Osteocyte (in vitro differentiated cells): ENCODE measurements at regions not wholly inside any gene's neighbourhood (a gene's known extent, or its start where the extent isn't known, plus 50 kb on each side); places are given as distances from the start of the nearest gene placed in this dataset.

ENCODE experiments used
- DNase-seq: peaks from one replicate; pipeline ENCODE4 v3.0.0; 2021; ENCODE audit warnings: mixed read lengths; ENCODE audit not compliant: unreplicated experiment; ENCODE audit errors: extremely low spot score
- H3K27ac Mint-ChIP-seq: one replicate; pipeline ENCODE4 v1.8.0; 2021; ENCODE audit warnings: mild to moderate bottlenecking, mixed read lengths; ENCODE audit not compliant: unreplicated experiment
- H3K27me3 Mint-ChIP-seq: one replicate; pipeline ENCODE4 v1.8.0; 2021; ENCODE audit warnings: mixed read lengths; ENCODE audit not compliant: unreplicated experiment
- H3K36me3 Mint-ChIP-seq: one replicate; pipeline ENCODE4 v1.8.0; 2021; ENCODE audit warnings: mixed read lengths; ENCODE audit not compliant: unreplicated experiment
- H3K4me1 Mint-ChIP-seq: one replicate; pipeline ENCODE4 v1.8.0; 2021; ENCODE audit warnings: mixed read lengths; ENCODE audit not compliant: unreplicated experiment
- H3K4me3 Mint-ChIP-seq: one replicate; pipeline ENCODE4 v1.8.0; 2021; ENCODE audit warnings: mild to moderate bottlenecking, moderate library complexity, mixed read lengths; ENCODE audit not compliant: unreplicated experiment
- H3K9me3 Mint-ChIP-seq: one replicate; pipeline ENCODE4 v1.8.0; 2021; ENCODE audit warnings: mixed read lengths; ENCODE audit not compliant: unreplicated experiment
- CTCF ChIP-seq: fragments of 200-600 bp; sonication (generic); IDR thresholded peaks from 2 replicates; pipeline ENCODE4 v1.5.0; 2021; ENCODE audit warnings: antibody characterized with exemption, mild to moderate bottlenecking, moderate library complexity

DNA sequence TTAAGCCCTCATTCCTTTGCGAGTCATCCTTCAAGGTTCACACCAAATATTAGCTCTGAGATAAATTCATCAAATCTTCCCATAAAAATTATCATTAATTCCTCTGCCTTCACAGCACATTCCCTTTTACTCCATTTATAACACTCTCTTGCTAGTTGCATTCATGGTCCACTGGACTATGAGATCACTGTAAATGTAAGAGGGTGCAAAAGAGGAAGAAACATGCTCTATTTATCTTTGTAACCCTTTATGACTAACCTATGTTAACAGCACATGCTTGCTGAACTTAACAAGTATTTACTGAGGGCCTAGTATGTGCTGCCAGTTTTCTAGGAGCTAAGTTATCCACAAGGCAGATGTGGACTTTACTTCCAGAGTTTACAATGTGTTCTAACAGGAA, 86.7 kb upstream of the TMEM168 start:
- no peak overlapping the region for H3K27ac Mint-ChIP-seq
- TF ChIP-seq CTCF: no peak
- no peaks in the 10 kb centered on the region for H3K27me3 Mint-ChIP-seq
- DNase-seq: no peak
- H3K4me3 Mint-ChIP-seq: no peak overlapping the region
- H3K4me1 Mint-ChIP-seq: no peaks in the 10 kb centered on the region
- H3K9me3 Mint-ChIP-seq: no peaks in the 10 kb centered on the region
- no peaks in the 10 kb centered on the region for H3K36me3 Mint-ChIP-seq

DNA sequence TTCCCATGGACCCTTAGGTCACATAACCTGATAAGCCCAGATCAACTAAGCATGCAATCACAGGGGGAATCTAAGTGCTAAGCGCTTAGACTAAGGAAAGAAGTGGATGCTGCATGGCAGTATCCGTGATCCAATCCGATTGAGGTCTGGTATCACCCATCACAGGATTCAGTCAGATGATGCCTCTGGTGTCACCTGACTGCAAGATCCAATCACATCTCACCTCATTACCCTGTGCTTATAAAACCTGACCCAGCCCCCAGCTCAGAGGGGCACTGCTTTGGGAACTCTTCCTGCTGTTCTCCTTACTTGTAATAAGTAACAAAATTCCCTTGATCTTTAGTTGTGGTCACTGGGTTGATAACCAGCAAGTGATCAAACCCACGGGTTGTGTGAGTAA, 84.7 kb upstream of the TMEM168 start:
- no peak for DNase-seq
- Mint-ChIP-seq H3K27me3 (no peaks in the 10 kb centered on the region), H3K9me3 (peaks cover 4% of the 10 kb centered on the region), H3K4me3 (no peak overlapping the region), H3K4me1 (no peaks in the 10 kb centered on the region), H3K36me3 (no peaks in the 10 kb centered on the region), H3K27ac (no peak overlapping the region)
- no peak for TF ChIP-seq CTCF

- H3K36me3 Mint-ChIP-seq: no peaks in the 10 kb centered on the region
- no peak for TF ChIP-seq CTCF
- no peak overlapping the region for H3K27ac Mint-ChIP-seq
- peaks cover 10% of the 10 kb centered on the region for H3K9me3 Mint-ChIP-seq
- DNase-seq: no peak
- no peak overlapping the region for H3K4me3 Mint-ChIP-seq
- no peaks in the 10 kb centered on the region for H3K4me1 Mint-ChIP-seq
- no peaks in the 10 kb centered on the region for H3K27me3 Mint-ChIP-seq
These were observed 83.8 kb upstream of the TMEM168 start for GRCh38 chr7:112873831-112874553.

DNA sequence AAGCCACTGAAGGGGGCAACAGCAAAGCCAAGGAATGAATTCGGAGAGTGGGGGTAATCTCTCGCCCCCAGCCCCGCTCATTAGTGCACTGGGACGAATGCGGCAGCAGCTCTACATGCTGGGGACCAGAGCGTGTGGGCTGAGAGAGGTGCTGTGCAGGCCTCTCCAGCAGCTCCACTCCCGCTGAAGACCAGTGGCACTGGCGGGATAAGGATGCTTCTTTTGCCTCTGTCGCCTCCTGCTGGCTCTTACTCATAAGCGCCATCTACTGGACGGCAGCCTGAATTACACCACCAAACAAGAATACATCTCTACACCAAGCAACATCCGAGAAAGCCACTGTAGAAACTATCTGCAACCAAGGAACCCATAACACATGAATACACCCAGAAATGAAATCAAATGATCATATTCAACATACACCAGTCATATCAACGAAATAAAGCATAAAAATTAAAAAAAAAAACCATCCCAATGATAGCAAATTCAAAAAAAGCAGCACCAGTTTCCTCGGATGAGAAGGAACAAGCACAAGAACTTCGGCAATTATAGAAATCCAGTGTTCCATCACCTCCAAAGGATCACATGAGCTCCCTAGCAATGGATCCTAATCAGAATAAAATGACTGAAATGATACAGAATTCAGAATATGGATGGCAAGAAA, 79.0 kb upstream of the TMEM168 start:
- peaks cover 10% of the 10 kb centered on the region for H3K9me3 Mint-ChIP-seq
- no peaks in the 10 kb centered on the region for H3K27me3 Mint-ChIP-seq
- H3K4me3 Mint-ChIP-seq: no peak overlapping the region
- no peak overlapping the region for H3K27ac Mint-ChIP-seq
- no peak for DNase-seq
- peak; percentile 66 for TF ChIP-seq CTCF
- no peaks in the 10 kb centered on the region for H3K36me3 Mint-ChIP-seq
- H3K4me1 Mint-ChIP-seq: peaks cover 7% of the 10 kb centered on the region

DNA sequence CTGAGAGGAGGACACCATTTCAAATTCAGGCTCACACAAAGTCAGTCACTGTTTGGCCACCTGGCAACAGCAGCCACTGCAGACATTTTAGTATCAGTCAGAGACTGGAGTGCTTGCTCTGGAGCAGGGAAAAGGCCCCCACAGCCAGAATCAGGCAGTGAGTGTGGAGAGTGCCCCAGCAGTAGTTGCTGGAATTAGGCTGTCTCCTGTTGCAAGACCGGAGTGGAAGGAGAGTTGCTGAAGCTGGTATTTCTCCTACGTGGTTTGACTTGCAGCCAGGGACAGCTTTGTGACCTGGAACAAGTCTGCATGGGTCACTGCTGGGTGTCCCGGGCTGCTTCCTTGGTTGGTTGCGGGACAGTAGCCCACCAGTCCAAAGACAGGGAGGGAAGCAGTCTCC, 78.4 kb upstream of the TMEM168 start:
- Mint-ChIP-seq H3K9me3 (peaks cover 14% of the 10 kb centered on the region), H3K36me3 (peaks cover 3% of the 10 kb centered on the region), H3K4me3 (no peak overlapping the region), H3K27ac (no peak overlapping the region), H3K27me3 (no peaks in the 10 kb centered on the region), H3K4me1 (peaks cover 7% of the 10 kb centered on the region)
- no peak for DNase-seq
- no peak for TF ChIP-seq CTCF
